GM23338 (cell line): ENCODE measurements at regions not wholly inside any gene's neighbourhood (a gene's known extent, or its start where the extent isn't known, plus 50 kb on each side); places are given as distances from the start of the nearest gene placed in this dataset.

Source experiments
- ATAC-seq: fragments of 200-7000 bp; cut with Tn5 transposase; 3 replicates; pipeline ENCODE4 v1.9.1; 2020
- DNase-seq: peaks from one replicate; pipeline ENCODE4 v3.0.0-alpha.2; 2015; ENCODE audit warnings: low spot score
- H2AFZ ChIP-seq: fragments of 200-600 bp; sonication (generic); 2 replicates; pipeline ENCODE4 v1.8.0; 2016; ENCODE audit warnings: antibody characterized with exemption, mild to moderate bottlenecking, moderate library complexity
- H3F3A ChIP-seq: fragments of 200-600 bp; sonication (generic); replicated peaks from 2 replicates; pipeline ENCODE4 v1.8.0; 2017; ENCODE audit warnings: antibody characterized with exemption, mixed run types, low read depth
- H3K27ac ChIP-seq: fragments of 200-600 bp; sonication (generic); 2 replicates; pipeline ENCODE4 v1.6.1; 2016; ENCODE audit warnings: low read depth
- H3K27me3 ChIP-seq: fragments of 200-600 bp; sonication (generic); 2 replicates; pipeline ENCODE4 v1.8.0; 2016; ENCODE audit warnings: mild to moderate bottlenecking, mixed run types, moderate library complexity; ENCODE audit not compliant: insufficient read depth
- H3K36me3 ChIP-seq: fragments of 200-600 bp; sonication (generic); 2 replicates; pipeline ENCODE4 v1.8.0; 2016; ENCODE audit warnings: mild to moderate bottlenecking; ENCODE audit not compliant: insufficient read depth
- H3K4me1 ChIP-seq: fragments of 200-600 bp; sonication (generic); 2 replicates; pipeline ENCODE4 v1.8.0; 2016; ENCODE audit warnings: mild to moderate bottlenecking, moderate library complexity; ENCODE audit not compliant: insufficient read depth
- H3K4me2 ChIP-seq: fragments of 200-600 bp; sonication (generic); 2 replicates; pipeline ENCODE4 v1.7.1; 2017; ENCODE audit warnings: mixed run types
- H3K4me3 ChIP-seq: fragments of 200-600 bp; sonication (generic); 2 replicates; pipeline ENCODE4 v1.6.1; 2016; ENCODE audit warnings: mixed run types
- H3K79me2 ChIP-seq: fragments of 200-600 bp; sonication (generic); replicated peaks from 2 replicates; pipeline ENCODE4 v1.8.0; 2017; ENCODE audit warnings: mild to moderate bottlenecking; ENCODE audit not compliant: insufficient read depth
- H3K9me2 ChIP-seq: fragments of 200-600 bp; sonication (generic); 2 replicates; pipeline ENCODE4 v1.8.0; 2017; ENCODE audit not compliant: insufficient read depth
- H4K20me1 ChIP-seq: fragments of 200-600 bp; sonication (generic); replicated peaks from 2 replicates; pipeline ENCODE4 v1.8.0; 2017; ENCODE audit warnings: mild to moderate bottlenecking; ENCODE audit not compliant: insufficient read depth
- H3K27ac Mint-ChIP-seq: 2 replicates; pipeline ENCODE4 v1.8.0; 2020; ENCODE audit warnings: inconsistent platforms, mild to moderate bottlenecking, moderate library complexity, mixed read lengths
- H3K27me3 Mint-ChIP-seq: 3 replicates; pipeline ENCODE4 v1.8.0; 2022; ENCODE audit warnings: low read depth, mild to moderate bottlenecking, moderate library complexity, mixed read lengths, inconsistent platforms; ENCODE audit not compliant: insufficient read depth, poor library complexity
- H3K36me3 Mint-ChIP-seq: 3 replicates; pipeline ENCODE4 v1.8.0; 2021; ENCODE audit warnings: low read depth, mild to moderate bottlenecking, inconsistent platforms, moderate library complexity, mixed read lengths
- H3K4me1 Mint-ChIP-seq: 3 replicates; pipeline ENCODE4 v1.8.0; 2020; ENCODE audit warnings: mild to moderate bottlenecking, inconsistent platforms, mixed read lengths
- H3K4me3 Mint-ChIP-seq: 3 replicates; pipeline ENCODE4 v1.8.0; 2021; ENCODE audit warnings: moderate library complexity, mild to moderate bottlenecking, inconsistent platforms, mixed read lengths
- H3K9me3 Mint-ChIP-seq: 3 replicates; pipeline ENCODE4 v1.8.0; 2020; ENCODE audit warnings: moderate library complexity, mild to moderate bottlenecking, inconsistent platforms, mixed read lengths
- CREB1 ChIP-seq: fragments of 250-450 bp; sonication (Bioruptor Pico); IDR thresholded peaks from 2 replicates; pipeline ENCODE4 v1.5.0; 2020; ENCODE audit warnings: low read depth, mild to moderate bottlenecking, moderate library complexity
- CTCF ChIP-seq, 2 experiments: fragments of 200-600 bp in 1 of 2; sonication (generic) in 1 of 2; conservative IDR thresholded peaks; 2 replicates each; pipeline versions ENCODE4 v1.5.1 to v1.6.1; 2016 to 2017; ENCODE audit warnings: antibody characterized with exemption in 2 of 2, low read depth in 2 of 2, mild to moderate bottlenecking in 2 of 2, moderate library complexity in 1 of 2
- ETS1 ChIP-seq: IDR thresholded peaks from 2 replicates; pipeline ENCODE4 v1.6.1; 2016; ENCODE audit warnings: antibody characterized with exemption
- EZH2 ChIP-seq: fragments of 200-600 bp; sonication (generic); IDR thresholded peaks from one replicate; pipeline ENCODE4 v1.8.0; 2017; ENCODE audit warnings: antibody characterized with exemption, mild to moderate bottlenecking, low read depth; ENCODE audit not compliant: unreplicated experiment
- EZH2phosphoT487 ChIP-seq: fragments of 200-600 bp; sonication (generic); IDR thresholded peaks from one replicate; pipeline ENCODE4 v1.8.1; 2018; ENCODE audit warnings: antibody characterized with exemption; ENCODE audit not compliant: unreplicated experiment
- JUNB ChIP-seq: IDR thresholded peaks from one replicate; pipeline ENCODE4 v1.6.1; 2016; ENCODE audit warnings: antibody characterized with exemption; ENCODE audit not compliant: unreplicated experiment
- NANOG ChIP-seq: IDR thresholded peaks from 2 replicates; pipeline ENCODE4 v1.6.1; 2016; ENCODE audit warnings: antibody characterized with exemption, borderline replicate concordance
- POLR2AphosphoS5 ChIP-seq: IDR thresholded peaks from 2 replicates; pipeline ENCODE4 v1.6.1; 2016; ENCODE audit warnings: antibody characterized with exemption, low read depth
- REST ChIP-seq: IDR thresholded peaks from one replicate; pipeline ENCODE4 v1.6.1; 2018; ENCODE audit warnings: antibody characterized with exemption; ENCODE audit not compliant: unreplicated experiment
- STAT1 ChIP-seq: IDR thresholded peaks from one replicate; pipeline ENCODE4 v1.6.1; 2016; ENCODE audit warnings: antibody characterized with exemption; ENCODE audit not compliant: unreplicated experiment
- ZNF114 ChIP-seq: fragments of 250-450 bp; sonication (Bioruptor Pico); IDR thresholded peaks from 2 replicates; pipeline ENCODE4 v1.5.0; 2020; ENCODE audit warnings: mild to moderate bottlenecking, moderate library complexity
- ZNF331 ChIP-seq: fragments of 250-450 bp; sonication (Bioruptor Pico); IDR thresholded peaks from 2 replicates; pipeline ENCODE4 v1.5.0; 2020; ENCODE audit warnings: low read depth, mild to moderate bottlenecking, moderate library complexity
- ZNF462 ChIP-seq: fragments of 250-450 bp; sonication (Bioruptor Pico); IDR thresholded peaks from 2 replicates; pipeline ENCODE4 v1.5.0; 2020; ENCODE audit warnings: mild to moderate bottlenecking, moderate library complexity

GRCh38 chr15:35931799-35932341, 385.9 kb upstream of the DPH6 start:
- no peak for TF ChIP-seq ZNF114
- no peak for TF ChIP-seq CTCF (conservative IDR thresholded peaks at IDR 0.05; ENCODE audit: low read depth in 2 of 2)
- no peak for TF ChIP-seq NANOG
- no peak for TF ChIP-seq REST
- no peak for TF ChIP-seq EZH2
- TF ChIP-seq ETS1: no peak
- TF ChIP-seq JUNB: no peak
- TF ChIP-seq ZNF331 (CRISPR knock-in tag): no peak
- TF ChIP-seq ZNF462 (CRISPR knock-in tag): no peak
- TF ChIP-seq CREB1 (CRISPR knock-in tag): no peak
- no peak for TF ChIP-seq EZH2phosphoT487
- no peak for TF ChIP-seq POLR2AphosphoS5
- no peak for TF ChIP-seq STAT1
- Mint-ChIP-seq H3K4me1 (no peaks in the 10 kb centered on the region), H3K9me3 (no peaks in the 10 kb centered on the region), H3K27me3 (no peaks in the 10 kb centered on the region), H3K27ac (no peak overlapping the region), H3K4me3 (no peak overlapping the region), H3K36me3 (no peaks in the 10 kb centered on the region)
- ATAC-seq (no peak), DNase-seq (no peak)
- Histone ChIP-seq H3K9me2 (no peaks in the 10 kb centered on the region), H4K20me1 (no peaks in the 10 kb centered on the region), H3K27ac (no peak overlapping the region), H3K4me3 (no peak overlapping the region), H3K27me3 (no peaks in the 10 kb centered on the region), H3K79me2 (no peaks in the 10 kb centered on the region), H3K4me1 (no peaks in the 10 kb centered on the region), H3K36me3 (no peaks in the 10 kb centered on the region), H3F3A (no peaks in the 10 kb centered on the region), H2AFZ (no peak overlapping the region), H3K4me2 (no peak overlapping the region)
